Activated naive CD4-positive, alpha-beta T cell treated with anti-CD3 and anti-CD28 coated beads, Interleukin-2, amount 10 ng/mL, durations not matched to agents 7 days and 5 days (primary cell): ENCODE measurements at regions not wholly inside any gene's neighbourhood (a gene's known extent, or its start where the extent isn't known, plus 50 kb on each side); places are given as distances from the start of the nearest gene placed in this dataset.

ENCODE experiments used
- CTCF ChIA-PET: fragments of 350-600 bp; sonication (Branson Sonifier 250); formaldehyde crosslinking; loops from one replicate; lab custom pipeline; 2021; ENCODE audit warnings: antibody characterized with exemption; lab: Charles Lee
- DNase-seq: peaks from one replicate; pipeline ENCODE4 v3.0.0-alpha.2; 2020
- H3K27ac Mint-ChIP-seq: one replicate; pipeline ENCODE4 v1.8.0; 2021; ENCODE audit warnings: mild to moderate bottlenecking, moderate library complexity, mixed read lengths
- H3K27me3 Mint-ChIP-seq: one replicate; pipeline ENCODE4 v1.8.0; 2021; ENCODE audit warnings: mild to moderate bottlenecking, mixed read lengths
- H3K36me3 Mint-ChIP-seq: one replicate; pipeline ENCODE4 v1.8.0; 2021; ENCODE audit warnings: mixed read lengths
- H3K4me1 Mint-ChIP-seq: one replicate; pipeline ENCODE4 v1.8.0; 2021; ENCODE audit warnings: mixed read lengths
- H3K4me3 Mint-ChIP-seq: one replicate; pipeline ENCODE4 v1.8.0; 2021; ENCODE audit warnings: mild to moderate bottlenecking, moderate library complexity, mixed read lengths
- H3K9me3 Mint-ChIP-seq: one replicate; pipeline ENCODE4 v1.8.0; 2021; ENCODE audit warnings: mixed read lengths

DNA sequence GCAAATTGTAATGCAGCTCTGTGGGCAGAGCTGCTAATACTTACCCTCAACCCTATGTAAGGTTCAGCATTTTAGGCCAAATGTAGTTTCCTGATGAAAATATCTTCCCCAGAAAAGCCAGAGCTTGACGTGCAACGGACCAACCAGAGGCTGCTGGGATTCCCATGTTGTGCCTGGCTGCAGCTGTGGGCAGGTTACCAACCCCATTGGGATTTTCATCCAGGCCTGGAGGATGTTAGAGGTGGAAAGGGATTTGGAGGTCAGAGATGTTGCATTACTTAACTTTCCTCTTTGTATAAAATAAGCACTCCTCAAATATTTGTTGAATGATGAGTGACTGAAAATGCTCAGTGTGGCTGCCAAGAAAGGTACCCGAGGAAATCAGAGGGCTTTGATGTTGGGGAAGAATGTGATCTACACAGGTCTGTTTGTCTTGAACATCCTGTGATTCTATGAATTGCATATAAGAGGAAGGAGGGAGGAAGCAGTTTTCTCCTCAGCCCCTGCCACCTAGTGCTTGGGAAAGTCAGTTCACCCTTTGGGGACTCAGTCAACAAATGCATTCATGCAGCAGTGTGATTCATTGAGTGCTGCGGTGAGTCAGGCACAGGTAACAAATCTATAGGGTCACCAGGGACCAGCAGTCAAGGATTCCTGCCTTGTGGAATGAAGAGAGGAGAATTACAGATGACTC lies 487.2 kb downstream of the RPS24 start:
- Mint-ChIP-seq H3K27ac (peak overlapping the region; percentile 8), H3K4me3 (no peak overlapping the region), H3K27me3 (peaks cover 10% of the 10 kb centered on the region), H3K36me3 (no peaks in the 10 kb centered on the region), H3K4me1 (peaks cover 13% of the 10 kb centered on the region), H3K9me3 (no peaks in the 10 kb centered on the region)
- CTCF ChIA-PET = interaction anchor here (1.4 kb wide), 1 partner anchor 218 kb away, joined by 3 read pairs; no protein-coding TSS in a partner anchor
- DNase-seq = peak; percentile 55

DNA sequence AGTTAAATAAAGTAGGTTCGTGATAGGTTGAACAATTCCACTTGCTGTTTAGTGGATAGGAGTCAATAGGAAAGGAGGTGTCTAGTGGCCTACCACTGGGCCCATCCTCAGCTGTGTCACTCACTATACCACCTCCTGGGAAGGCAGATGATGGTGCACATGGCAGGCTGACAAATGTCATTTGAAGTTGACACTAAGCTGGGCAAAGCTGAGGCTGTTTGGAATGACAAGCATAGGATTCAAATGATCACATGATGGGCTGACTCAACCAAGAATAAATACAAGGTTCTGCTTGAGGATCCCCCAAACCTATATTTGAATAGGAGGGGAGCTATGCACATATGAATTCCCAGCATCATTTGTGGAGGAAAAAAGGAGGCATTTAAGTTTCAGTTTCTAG lies 489.8 kb downstream of the RPS24 start:
- Mint-ChIP-seq H3K27me3 (peaks cover 6% of the 10 kb centered on the region), H3K9me3 (no peaks in the 10 kb centered on the region), H3K4me3 (no peak overlapping the region), H3K4me1 (peaks cover 13% of the 10 kb centered on the region), H3K27ac (no peak overlapping the region), H3K36me3 (no peaks in the 10 kb centered on the region)
- CTCF ChIA-PET = interaction anchor here (1.3 kb wide), 1 partner anchor 18 kb away, joined by 3 read pairs; no protein-coding TSS in a partner anchor
- DNase-seq = no peak

DNA sequence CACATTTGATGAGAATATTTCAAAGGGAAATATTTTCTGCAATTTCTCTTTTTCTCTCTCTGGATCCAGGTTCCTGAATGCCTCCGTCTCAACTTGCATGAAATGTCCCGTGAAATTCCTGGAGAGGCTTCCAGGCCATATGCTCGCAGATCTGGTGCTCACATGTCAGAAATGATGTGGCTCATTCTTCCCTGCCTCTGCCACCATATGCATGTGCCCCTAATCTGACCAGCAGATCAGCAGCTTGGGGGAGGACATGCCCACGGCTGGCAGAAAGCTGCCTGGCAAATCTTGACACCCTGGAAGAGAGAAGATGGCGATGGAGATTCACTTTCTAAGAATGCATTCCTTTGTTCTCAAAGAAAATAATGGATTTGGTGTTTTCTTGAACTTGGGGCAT lies 490.7 kb downstream of the RPS24 start:
- Mint-ChIP-seq H3K36me3 (no peaks in the 10 kb centered on the region), H3K9me3 (no peaks in the 10 kb centered on the region), H3K4me3 (no peak overlapping the region), H3K27ac (no peak overlapping the region), H3K4me1 (peaks cover 13% of the 10 kb centered on the region), H3K27me3 (peaks cover 6% of the 10 kb centered on the region)
- CTCF ChIA-PET = interaction anchor here (1.3 kb wide), 1 partner anchor 19 kb away, joined by 3 read pairs; no protein-coding TSS in a partner anchor
- no peak for DNase-seq

DNA sequence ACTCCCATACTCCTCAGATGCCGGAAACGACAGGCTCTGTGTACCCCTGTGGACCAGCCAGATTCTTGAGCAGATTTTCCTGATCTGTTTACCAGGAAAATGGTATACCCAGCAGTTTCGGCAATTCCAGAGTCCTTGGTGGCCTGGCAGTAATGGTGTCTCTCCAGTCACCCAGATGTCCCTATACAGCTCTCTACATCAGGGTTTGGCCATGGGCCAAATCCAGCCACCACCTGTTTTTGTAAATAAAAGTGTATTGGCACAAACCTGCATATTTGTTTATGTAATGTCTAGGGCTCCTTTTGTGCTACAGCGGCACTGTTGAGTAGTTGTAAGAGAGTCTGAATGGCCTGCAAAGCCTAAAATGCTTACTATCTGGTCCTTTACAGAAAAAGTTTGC lies 491.3 kb downstream of the RPS24 start:
- Mint-ChIP-seq H3K36me3 (no peaks in the 10 kb centered on the region), H3K4me3 (no peak overlapping the region), H3K27me3 (peaks cover 6% of the 10 kb centered on the region), H3K9me3 (no peaks in the 10 kb centered on the region), H3K27ac (no peak overlapping the region), H3K4me1 (peaks cover 13% of the 10 kb centered on the region)
- DNase-seq = no peak
- CTCF ChIA-PET = interaction anchor here (1.3 kb wide), 1 partner anchor 19 kb away, joined by 3 read pairs; no protein-coding TSS in a partner anchor

DNA sequence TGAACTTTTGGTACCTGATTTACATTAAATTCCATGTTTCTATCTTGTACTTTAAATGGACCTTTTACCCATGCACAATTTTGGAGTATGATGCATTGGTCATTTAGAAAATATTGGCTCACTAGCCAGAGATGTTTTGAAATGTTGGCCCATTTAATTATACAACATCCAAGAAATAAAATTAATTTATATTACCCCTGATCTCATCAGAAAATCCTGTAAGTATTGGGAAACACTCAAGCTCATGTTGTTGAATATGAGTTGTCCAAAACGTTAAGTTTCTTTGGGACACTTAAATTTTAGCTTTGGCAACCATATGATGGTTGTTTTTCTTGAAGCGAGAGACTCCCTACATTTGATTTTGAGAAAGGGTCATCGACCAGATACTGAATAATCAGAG lies 492.7 kb downstream of the RPS24 start:
- Mint-ChIP-seq H3K4me3 (no peak overlapping the region), H3K4me1 (peaks cover 4% of the 10 kb centered on the region), H3K9me3 (no peaks in the 10 kb centered on the region), H3K27me3 (peaks cover 6% of the 10 kb centered on the region), H3K36me3 (no peaks in the 10 kb centered on the region), H3K27ac (no peak overlapping the region)
- CTCF ChIA-PET = no interaction called here
- no peak for DNase-seq

DNA sequence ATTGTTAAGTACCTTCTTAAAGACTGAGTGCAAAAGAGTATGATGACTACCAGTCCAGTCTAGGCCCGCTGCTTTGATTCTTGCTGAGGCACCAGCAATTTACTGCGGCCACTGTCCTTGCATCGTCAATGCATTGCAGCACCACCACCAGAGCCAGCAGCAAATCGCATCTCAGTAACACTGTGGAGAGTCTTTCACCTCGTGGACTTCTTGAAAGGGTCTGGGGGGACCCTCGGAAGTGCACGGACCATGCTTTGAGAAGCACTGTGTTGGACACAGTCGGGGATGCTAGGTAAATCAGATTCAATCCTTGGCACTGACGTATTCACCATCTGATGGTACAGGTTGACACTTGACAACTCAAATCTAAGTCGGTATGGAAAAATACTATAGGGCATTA lies 493.6 kb downstream of the RPS24 start:
- no peaks in the 10 kb centered on the region for H3K9me3 Mint-ChIP-seq
- no peak for DNase-seq
- CTCF ChIA-PET = no interaction called here
- no peak overlapping the region for H3K27ac Mint-ChIP-seq
- no peak overlapping the region for H3K4me3 Mint-ChIP-seq
- no peaks in the 10 kb centered on the region for H3K36me3 Mint-ChIP-seq
- H3K4me1 Mint-ChIP-seq = peaks cover 4% of the 10 kb centered on the region
- H3K27me3 Mint-ChIP-seq = peaks cover 6% of the 10 kb centered on the region

DNA sequence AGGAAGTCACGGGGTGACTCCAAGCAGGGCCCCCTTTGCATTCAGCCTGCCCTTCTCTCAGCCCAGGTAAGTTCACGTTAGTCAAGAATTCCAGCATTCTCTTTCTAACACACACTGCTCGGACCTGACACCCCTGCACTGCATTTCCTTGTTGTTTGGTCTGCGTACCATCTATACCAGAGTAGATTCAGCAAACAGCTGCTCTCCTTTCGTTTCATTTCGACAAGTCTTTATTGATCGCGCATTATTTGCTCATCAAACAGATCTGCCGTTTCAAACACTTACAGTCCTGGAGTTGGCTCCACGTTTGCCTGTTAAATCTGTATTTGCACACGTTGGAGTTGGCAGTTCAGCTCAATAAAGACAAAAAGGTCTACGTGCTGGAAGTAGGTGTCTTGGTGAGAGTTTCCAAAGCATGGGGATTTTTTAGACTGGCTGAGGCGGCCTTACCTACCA lies 495.1 kb downstream of the RPS24 start:
- Mint-ChIP-seq H3K27ac (no peak overlapping the region), H3K4me3 (no peak overlapping the region), H3K36me3 (no peaks in the 10 kb centered on the region), H3K9me3 (no peaks in the 10 kb centered on the region), H3K4me1 (peaks cover 12% of the 10 kb centered on the region), H3K27me3 (peaks cover 8% of the 10 kb centered on the region)
- CTCF ChIA-PET = no interaction called here
- DNase-seq = no peak

DNA sequence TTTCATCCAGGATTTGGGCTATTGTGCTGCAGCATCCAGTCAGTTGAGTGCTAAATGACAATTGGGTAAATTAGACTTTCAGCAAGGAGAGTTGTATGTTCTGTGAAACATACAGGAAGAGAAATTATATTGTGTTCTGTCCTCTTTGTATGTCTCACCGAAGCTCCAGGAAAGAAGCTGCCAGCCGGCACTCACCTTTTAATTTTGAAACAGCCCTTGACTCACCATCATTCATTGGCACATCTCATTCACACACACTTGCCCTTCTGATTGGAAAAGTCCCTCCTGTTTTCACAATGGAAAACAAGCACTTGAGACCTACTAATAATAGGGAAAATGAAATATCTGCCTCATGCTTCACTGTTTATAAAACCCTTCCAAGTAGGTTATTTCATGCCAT lies 495.6 kb downstream of the RPS24 start:
- Mint-ChIP-seq H3K4me1 (peaks cover 15% of the 10 kb centered on the region), H3K4me3 (no peak overlapping the region), H3K27me3 (peaks cover 12% of the 10 kb centered on the region), H3K36me3 (no peaks in the 10 kb centered on the region), H3K27ac (no peak overlapping the region), H3K9me3 (no peaks in the 10 kb centered on the region)
- CTCF ChIA-PET = no interaction called here
- DNase-seq = no peak

DNA sequence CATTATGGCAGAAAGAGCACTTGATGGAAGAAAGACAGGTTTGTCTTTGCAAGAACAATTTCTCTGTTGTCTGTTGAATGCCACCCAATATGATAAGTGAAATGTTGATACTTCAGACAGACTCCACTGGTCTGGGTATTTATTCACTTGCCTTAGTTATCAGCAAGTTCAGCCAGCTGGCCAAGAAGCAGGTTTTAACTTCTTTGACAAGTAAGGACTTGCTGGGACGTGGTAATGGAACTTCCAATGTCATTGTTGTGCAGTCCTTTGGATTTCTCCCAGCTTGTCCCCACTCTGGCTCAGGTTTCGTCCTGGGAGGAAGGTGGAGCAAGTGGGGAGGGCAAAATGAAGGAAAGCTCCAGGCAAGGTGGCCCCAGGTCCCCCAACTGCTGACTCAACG lies 497.4 kb downstream of the RPS24 start:
- no peak overlapping the region for H3K4me3 Mint-ChIP-seq
- peaks cover 15% of the 10 kb centered on the region for H3K4me1 Mint-ChIP-seq
- H3K27ac Mint-ChIP-seq = no peak overlapping the region
- no peak for DNase-seq
- CTCF ChIA-PET = no interaction called here
- H3K36me3 Mint-ChIP-seq = no peaks in the 10 kb centered on the region
- peaks cover 9% of the 10 kb centered on the region for H3K27me3 Mint-ChIP-seq
- H3K9me3 Mint-ChIP-seq = no peaks in the 10 kb centered on the region

DNA sequence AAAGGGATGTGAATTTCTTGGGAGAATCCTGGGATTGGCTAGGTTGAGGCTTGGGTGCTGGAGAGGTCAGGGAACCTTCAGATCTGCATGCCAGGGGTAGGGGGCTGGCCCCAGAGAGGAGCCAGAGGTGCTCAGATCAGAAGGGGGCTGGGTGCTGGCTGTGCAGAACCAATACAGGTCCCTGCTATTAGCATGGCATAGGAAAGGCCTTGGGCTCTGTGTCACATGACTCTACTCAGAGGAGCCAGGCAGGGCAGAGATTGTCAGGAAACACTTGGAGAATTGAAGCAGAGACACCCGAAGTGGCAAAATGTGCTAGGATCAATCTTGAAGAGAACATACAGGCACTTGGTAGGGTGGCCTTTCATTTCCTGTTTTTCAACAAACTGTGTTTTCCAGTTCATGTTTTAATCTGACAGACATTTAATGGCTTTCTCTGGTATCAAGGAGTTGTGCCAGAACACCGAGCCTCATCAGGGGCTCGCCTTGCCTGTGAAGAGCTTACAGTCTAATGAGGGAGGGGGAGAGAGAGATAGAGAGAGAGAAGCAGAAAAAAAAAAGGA lies 498.9 kb downstream of the RPS24 start:
- Mint-ChIP-seq H3K4me1 (peaks cover 15% of the 10 kb centered on the region), H3K36me3 (no peaks in the 10 kb centered on the region), H3K9me3 (no peaks in the 10 kb centered on the region), H3K27me3 (peaks cover 6% of the 10 kb centered on the region), H3K27ac (no peak overlapping the region), H3K4me3 (no peak overlapping the region)
- CTCF ChIA-PET = no interaction called here
- DNase-seq = no peak

DNA sequence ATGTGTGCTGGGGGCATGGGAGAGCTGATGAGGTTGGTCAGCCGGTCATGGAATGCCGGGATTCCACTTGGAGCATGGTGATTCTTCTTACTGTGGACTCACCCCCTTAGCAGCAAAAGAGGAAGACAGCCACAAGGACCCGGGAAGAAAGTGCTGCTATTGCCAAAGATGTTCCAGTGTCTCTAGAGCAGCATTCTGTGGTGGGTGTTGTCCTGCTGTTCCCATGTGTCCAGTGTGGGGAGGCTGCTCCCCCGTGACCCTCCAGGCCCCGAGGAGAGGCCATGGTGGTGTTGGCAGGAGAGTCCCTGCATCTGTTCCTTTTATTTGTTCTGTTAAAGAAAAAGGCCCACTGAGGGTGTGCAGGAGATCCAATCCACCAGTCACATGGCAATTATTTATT lies 499.4 kb downstream of the RPS24 start:
- Mint-ChIP-seq H3K27ac (no peak overlapping the region), H3K27me3 (peaks cover 6% of the 10 kb centered on the region), H3K4me3 (no peak overlapping the region), H3K4me1 (peaks cover 15% of the 10 kb centered on the region), H3K9me3 (no peaks in the 10 kb centered on the region), H3K36me3 (no peaks in the 10 kb centered on the region)
- CTCF ChIA-PET = no interaction called here
- DNase-seq = no peak

DNA sequence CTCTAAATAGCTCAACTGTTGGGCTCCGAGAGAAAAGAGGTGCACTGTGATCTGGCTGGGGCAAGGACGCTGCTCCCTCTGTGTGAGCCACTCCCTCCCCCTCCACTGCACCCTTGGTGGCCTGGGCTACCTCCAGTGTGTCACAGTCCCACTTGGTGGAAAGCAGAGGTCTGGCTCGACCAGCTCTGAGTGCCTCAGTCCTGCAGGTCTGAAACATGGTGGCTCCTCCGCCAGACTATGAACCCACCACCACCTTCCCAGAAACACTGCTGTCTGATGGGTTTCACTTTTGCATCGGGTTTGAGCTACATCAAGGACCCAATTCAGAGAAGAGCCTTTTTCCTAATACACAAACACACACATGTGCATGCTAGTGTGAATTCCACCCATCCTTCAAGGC lies 500.1 kb downstream of the RPS24 start:
- Mint-ChIP-seq H3K4me3 (no peak overlapping the region), H3K27ac (no peak overlapping the region), H3K27me3 (peaks cover 6% of the 10 kb centered on the region), H3K4me1 (peaks cover 15% of the 10 kb centered on the region), H3K36me3 (no peaks in the 10 kb centered on the region), H3K9me3 (no peaks in the 10 kb centered on the region)
- no peak for DNase-seq
- CTCF ChIA-PET = no interaction called here

DNA sequence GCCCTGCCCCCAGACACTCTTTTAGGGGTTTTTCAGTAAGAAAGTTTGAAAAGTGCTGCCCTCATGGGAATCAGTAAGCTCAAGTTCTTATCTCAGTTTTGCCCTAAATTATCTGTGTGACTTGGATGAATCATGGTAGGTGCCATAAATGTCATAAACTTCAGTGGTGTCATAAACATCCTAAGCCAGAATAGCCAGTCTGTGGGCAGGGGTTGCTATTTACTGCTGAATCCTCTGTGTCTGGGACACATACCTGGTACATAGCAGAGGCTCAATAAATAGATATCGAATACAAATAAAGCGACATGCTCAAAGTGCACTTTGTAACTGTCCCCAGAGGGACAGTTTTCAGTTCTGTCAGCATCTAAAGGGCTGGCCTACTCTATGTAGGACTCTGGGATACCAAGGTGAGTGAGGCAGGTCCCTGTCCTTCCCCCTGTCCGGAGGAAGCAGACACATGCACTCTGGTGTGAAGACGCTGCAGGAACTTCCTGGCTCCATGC lies 502.1 kb downstream of the RPS24 start:
- peaks cover 4% of the 10 kb centered on the region for H3K9me3 Mint-ChIP-seq
- peaks cover under 1% of the 10 kb centered on the region for H3K36me3 Mint-ChIP-seq

DNA sequence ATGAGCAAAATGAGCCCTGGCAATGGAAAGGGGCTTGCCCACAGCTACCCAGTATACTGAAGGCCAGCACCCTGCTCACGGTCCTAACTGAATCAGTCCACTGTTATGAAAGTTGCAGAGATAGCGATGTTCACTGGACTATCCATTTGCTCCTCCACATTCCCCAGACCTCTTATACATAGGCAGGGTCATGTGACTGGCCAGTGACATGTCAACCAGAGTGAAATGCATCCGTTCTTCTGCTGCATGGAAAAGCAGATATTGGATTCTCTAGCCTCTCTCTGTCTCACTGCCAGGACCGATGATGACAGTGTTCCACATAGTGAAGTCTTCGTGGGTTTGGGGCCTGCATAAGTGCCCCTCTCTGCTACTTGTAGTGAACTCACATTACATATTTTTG lies 503.4 kb downstream of the RPS24 start:
- Mint-ChIP-seq H3K4me1 (peaks cover 37% of the 10 kb centered on the region), H3K9me3 (peaks cover 4% of the 10 kb centered on the region), H3K27ac (no peak overlapping the region), H3K4me3 (no peak overlapping the region), H3K36me3 (peaks cover 3% of the 10 kb centered on the region), H3K27me3 (peaks cover 14% of the 10 kb centered on the region)
- CTCF ChIA-PET = no interaction called here
- no peak for DNase-seq

More for the DNA sequence above, 502.1 kb downstream of the RPS24 start:
- H3K27me3 Mint-ChIP-seq = peaks cover 14% of the 10 kb centered on the region
- CTCF ChIA-PET = no interaction called here
- H3K4me3 Mint-ChIP-seq = no peak overlapping the region
- H3K4me1 Mint-ChIP-seq = peaks cover 25% of the 10 kb centered on the region
- H3K27ac Mint-ChIP-seq = no peak overlapping the region
- no peak for DNase-seq

DNA sequence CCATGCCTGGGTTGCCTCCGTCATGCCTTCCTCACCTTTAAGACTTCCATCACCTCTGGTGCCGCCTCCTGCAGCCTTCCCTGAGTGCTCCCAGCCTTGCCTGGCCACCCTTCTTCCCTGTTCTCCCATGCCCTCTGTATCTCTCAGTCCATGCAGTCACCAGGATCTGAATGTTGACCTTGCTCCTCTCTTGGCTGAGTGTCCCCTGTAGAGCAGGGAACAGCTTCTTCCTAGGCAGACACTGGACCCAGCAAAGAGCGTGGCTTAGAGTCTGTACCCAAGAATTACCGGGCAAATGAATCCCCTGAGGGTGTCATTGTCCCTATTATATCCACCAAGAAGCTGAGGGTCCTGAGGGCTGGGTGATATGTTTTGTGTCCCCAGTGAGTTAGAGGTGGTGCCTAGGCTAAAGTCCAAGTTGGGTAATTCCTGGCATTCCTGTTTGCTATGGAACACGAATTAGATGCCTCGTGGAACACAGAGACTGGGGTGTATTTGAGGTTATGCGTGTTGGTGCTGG lies 505.6 kb downstream of the RPS24 start:
- Mint-ChIP-seq H3K4me3 (no peak overlapping the region), H3K4me1 (peaks cover 30% of the 10 kb centered on the region), H3K27ac (no peak overlapping the region), H3K27me3 (peaks cover 8% of the 10 kb centered on the region), H3K36me3 (peaks cover 3% of the 10 kb centered on the region), H3K9me3 (peaks cover 4% of the 10 kb centered on the region)
- CTCF ChIA-PET = no interaction called here
- no peak for DNase-seq
